HG03378 (cell line): ENCODE measurements at regions not wholly inside any gene's neighbourhood (a gene's known extent, or its start where the extent isn't known, plus 50 kb on each side); places are given as distances from the start of the nearest gene placed in this dataset.

ENCODE experiments used
- ATAC-seq: cut with Tn5 transposase; IDR thresholded peaks from one replicate; pipeline ENCODE4 v1.9.1; 2021; ENCODE audit warnings: mild to moderate bottlenecking, moderate library complexity; ENCODE audit not compliant: unreplicated experiment

DNA sequence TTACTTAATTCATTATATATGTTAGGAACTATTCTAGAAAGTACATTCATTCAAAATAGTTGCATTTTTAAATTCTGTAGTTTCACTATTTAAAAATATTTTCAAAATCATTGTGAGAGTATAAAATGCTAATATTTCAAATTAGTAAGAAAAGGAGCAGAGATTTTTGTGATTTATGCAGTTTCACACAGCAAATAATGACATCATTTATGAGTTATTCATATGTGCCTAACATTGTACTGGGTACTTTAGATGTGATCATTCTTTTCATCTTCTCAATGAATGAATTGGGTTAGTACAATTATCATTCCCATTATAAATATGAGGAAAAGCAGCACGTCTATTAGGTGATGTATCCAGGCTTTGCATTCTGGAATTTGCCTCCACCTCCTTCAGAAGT lies 1451.0 kb upstream of the IGFBP7 start:
- ATAC-seq: no peak

DNA sequence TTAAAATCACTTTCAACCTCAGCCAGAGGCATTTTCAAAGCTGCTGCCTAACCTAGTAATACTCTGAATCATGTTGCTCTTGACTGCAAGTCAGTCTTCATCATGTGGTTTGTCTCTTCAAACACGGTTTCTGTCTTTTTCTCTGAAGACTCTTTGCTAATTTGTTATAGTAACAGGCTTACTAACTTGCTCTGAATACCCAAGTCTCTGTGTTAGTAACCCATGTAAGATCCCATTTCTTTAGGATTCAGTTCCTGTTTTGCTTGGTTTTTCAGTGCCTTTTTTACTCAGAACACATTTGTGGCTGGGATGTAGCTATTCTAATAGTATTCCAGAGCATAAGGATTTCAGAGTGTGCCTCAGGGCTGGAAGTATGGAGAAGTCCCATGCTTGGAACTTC lies 1450.6 kb upstream of the IGFBP7 start:
- no peak for ATAC-seq

DNA sequence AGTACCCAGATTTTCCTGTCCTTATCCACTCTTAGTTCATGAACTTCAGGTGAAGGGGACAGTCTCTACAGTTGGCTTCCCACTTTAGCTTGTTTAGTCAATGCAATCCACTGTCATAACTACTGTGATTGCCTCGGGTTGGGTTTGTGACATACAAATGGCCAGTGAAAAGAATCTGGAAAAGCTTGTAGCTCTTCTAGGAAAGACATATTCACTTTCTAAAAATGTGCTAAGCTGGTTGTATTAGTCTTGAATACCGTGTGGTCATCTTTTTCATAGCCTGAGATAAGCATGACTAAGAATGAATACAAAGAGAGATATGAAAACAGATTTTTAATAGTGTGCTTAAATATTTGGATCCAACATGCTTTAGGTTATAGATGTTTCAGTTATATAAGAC lies 1443.5 kb upstream of the IGFBP7 start:
- no peak for ATAC-seq

DNA sequence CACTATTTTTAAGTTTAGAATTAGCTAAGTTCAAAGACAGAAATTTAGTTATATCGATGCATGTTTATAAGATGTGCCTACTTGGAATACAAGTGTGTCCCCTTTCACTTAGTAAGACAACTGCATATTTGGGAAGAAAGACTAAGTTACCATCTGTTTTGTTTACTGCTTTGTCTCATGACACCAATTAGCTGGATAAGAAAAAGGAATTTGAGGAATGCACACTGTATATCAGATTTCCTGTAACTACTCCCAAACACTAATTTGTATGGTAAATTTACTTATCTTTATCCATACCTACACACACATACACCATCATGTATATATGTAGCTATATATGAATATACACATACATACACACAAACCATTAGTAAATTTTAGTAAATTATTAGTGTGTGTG lies 1442.8 kb upstream of the IGFBP7 start:
- ATAC-seq: no peak

DNA sequence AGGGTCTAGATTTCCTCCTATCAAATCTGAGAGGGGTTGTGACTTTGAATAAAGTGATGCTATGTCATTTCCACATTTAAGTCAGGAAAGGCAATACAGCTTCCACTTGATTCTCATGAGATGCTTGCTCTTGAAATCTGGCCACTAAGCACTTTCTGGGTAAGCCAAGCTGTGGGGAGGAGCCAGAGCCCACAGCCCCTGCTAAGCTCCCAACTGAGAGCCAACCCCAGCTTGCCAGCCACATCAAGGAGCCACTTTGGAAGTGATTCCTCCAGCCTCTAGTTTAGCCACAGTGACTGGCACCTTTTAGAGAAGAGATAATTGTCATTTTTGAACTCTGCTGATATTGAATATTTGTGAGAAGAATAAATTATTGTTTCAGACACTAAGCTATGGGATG lies 1441.5 kb upstream of the IGFBP7 start:
- no peak for ATAC-seq

DNA sequence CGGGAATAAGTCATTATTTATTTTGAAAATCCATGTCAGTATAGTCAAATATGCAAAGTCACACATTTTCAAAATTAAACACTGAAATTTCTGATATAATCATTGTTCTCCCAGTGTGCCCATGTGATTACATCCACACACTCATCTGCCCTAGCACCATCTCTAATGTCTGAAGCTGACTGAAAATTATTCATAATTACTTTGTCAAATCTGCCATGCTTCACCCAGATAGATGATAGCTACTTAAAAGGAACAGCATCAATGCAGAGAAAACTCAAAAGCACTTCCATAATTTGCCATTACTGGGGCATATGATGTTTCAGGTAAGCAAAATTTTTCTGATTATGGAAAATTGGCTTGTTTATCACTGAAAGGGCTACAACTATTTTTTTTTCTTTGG lies 1433.3 kb upstream of the IGFBP7 start:
- ATAC-seq: no peak

DNA sequence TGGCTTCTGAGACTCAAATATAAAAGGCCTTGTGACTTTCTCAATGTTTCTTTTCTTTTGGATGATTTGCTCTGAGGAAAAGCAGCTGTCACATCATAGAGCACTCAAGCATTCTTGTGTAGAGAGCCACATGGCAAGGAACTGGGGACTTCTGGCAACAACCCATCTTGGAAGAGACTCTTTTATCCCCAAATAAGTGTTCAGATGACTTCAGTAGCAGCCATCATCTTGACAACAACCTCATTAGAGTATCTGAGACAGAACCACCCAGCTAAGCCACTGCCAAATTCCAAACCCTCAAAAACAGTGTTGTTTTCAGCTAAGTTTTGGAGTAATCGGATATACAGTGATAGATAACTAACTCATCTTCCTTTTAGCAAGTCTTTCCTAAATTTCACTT lies 1431.7 kb upstream of the IGFBP7 start:
- no peak for ATAC-seq

DNA sequence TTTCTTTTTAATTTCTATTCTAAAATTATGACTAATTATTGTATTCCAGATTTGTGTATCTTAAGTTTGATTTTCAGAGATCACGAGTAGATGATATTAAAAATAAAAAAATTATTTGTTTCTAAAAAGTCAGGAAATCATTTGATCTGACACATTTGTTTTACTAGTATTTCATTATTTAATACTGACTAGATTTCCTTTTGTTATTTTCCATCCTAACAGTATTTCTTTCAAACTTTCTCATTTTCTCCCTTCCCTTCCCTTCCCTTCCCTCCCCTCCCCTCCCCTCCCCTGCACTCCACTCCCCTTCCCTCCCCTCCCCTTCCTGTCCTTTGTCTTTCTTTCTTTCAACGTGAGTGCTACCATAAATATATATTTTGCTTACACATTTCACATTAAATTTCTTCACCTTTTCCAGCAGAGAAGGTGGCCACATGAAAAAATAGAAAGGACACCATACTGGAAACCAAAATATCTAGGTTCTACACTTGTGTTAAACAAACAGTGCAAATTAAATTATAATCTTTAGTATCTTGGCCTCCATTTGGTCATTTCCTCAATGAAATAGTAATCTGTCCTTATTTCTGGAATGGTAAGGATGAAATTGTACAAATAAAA lies 1412.7 kb upstream of the IGFBP7 start:
- no peak for ATAC-seq

DNA sequence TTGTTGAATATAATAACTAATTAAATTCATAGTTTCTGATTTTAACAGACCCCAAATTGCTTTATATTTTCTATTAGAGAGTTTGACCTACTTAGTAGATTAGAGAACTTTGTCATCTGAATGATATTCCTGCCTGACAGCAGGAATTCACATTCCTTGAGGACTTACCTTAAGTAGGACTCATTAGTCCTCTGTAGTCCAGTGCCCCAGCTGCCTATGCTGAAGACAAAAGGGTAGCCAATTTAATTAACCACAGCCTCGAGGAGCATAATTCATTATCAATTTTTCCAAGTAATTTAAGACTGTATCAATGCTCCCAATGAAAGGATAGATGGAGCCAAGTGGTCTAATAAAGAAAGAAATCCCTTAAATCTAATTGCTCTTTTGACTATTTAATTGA lies 1405.0 kb upstream of the IGFBP7 start:
- no peak for ATAC-seq

DNA sequence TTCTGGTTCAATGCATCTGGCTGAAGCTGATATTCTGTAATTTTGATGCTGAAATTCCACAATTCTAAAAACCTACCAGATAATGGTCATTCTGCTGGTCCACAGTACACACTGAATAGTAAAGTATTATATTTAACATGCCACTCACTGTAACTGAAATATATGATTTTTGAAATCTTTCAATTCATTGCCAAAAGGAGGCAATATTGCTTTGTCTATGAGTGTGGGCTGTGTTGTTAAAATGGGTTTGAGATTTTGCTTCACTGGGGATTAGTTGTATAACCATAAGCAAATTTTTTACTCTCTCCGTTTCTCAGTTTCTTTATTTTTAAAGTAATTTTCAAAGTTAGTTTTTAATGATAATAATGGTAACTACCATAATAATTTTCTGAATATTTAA lies 1404.1 kb upstream of the IGFBP7 start:
- ATAC-seq: no peak

DNA sequence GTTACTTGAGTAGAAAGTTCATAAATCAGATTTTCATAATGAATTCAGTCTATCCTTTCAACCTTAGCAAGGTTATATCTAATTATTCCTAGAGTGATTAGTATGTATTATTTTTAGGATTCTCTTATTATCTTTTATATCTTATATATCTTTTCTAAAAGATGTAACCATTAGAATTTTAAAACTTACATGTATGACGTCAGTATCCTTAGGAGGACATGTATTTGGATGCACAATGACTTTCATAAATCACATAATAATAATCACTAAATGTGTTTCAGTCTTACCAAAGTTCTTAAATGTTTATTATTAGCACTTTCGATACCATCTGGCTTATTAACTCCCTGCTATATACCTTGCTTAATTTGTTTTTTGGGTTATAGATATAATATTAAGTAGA lies 1400.5 kb upstream of the IGFBP7 start:
- no peak for ATAC-seq

DNA sequence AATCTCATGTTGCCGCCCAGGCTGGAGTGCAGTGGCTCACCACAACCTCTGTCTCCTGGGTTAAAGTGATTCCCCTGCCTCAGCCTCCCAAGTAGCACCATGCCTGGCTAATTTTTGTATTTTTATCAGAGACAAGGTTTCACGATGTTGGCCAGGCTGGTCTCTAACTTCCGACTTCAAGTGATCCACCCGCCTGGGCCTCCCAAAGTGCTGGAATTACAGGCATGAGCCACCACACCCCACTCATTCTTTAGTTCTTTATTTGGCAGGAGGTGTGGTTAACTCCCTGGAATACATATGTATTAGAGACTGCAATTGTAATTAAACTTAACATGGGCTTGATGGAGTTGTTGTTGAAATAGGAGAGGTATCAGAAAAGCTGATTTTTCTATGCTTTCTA lies 1396.9 kb upstream of the IGFBP7 start:
- no peak for ATAC-seq

DNA sequence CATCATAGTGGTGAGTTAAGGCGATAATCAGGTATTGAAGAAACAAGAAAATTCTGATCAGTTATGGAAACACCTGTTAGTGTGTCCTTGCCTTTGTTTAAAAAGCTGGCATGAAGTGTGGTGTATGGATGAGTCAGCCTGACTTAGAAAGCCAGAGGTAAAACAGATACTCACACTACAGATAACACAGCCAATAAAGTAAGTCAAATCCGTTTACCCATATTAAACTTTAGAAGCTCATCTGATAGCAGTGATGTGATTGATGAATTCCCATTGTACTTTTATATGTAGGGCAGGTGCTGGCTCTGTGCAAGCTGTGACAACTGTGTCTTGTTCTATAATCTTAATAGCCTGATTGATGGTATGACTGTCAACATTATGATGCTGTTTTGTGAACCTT lies 1392.7 kb upstream of the IGFBP7 start:
- no peak for ATAC-seq

DNA sequence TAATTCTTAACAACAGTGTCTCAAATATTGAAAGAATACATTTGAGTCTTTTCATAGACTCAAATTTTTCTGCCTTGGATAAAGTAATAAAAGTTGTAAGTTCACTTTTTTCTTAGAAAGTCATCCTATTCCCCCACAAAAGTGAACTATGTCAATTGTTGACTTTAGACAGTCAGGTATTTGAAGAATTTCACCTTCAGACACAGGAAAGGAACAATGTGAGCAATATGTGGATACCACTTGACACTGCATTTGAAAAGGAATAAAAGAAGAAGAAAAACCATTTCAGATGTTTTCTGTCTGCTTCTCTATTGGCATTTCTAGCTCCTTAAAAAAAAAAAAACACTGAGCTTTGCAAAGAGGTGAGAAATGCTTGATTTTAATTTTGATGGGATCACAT lies 1389.0 kb upstream of the IGFBP7 start:
- ATAC-seq: no peak

DNA sequence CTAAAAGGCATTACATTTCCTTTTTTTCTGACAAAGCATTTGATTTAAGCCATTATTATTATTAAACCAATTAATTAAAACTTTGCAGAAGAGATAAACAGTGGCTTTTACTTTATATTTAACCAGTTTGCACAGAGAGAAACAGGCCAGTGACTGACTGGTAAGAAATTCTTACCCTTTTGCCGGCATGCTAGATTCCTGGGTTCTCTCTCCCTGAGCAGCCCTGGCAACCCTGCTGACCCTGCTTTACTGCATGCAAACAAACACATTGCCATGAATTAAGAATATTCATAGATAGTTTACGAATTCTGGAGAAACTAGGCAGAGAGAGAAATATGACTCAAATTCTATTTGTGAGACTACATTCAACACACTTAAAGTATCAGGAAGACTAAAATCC lies 1381.4 kb upstream of the IGFBP7 start:
- no peak for ATAC-seq

DNA sequence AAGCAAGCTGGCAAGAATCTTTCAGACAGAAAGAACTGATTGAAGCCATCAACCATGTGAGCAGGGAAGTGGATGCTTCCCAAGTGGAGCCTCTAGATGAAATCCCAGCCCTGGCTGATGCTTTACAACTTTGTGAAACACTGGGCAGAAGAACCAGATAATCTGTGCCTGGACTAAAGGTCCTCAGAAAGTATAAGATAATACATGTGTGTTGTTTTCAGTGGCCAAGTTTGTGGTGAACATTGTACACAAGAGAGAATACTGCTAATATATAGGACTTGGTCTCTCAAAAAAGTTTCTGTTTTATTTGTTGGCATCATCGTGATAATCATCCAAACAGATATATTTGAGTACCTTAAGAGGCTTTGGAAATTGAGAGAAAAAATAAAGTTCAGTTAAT lies 1367.8 kb upstream of the IGFBP7 start:
- no peak for ATAC-seq

DNA sequence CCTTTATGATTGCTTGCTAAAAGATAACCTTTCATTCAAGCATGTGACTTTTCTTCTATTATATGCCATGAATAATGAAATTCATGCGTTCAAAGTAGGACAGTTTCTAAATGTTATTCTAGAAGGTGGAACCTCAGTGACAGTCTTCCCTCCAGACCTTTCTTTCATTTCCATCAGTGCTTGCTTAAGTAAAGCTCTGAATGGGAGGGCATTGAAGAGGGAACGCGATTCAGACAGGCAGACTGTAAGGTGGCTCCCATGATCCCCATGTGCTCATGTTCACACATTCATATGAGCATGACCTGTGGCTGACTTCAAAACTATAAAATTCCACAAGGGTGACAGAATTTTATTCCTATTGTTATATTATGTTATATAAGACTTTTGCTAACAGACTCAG lies 1367.3 kb upstream of the IGFBP7 start:
- ATAC-seq: no peak

DNA sequence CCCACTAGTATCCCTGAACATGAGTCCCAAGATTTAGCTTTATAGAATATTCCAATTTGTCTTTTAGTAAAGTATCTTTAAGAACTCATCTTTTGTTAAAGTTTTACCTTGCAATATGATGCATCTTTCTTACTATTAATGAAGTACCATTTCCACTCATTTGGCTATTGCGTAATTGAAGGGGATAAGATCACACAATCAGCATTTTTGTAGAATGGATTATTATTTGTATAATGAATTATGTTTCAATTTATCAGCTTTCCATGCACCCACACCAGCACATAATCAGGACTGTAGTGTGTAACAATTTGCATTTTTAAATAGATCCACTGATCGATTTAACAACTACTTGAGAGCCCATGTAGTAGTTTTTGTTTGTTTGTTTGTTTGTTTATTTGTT lies 1364.9 kb upstream of the IGFBP7 start:
- ATAC-seq: no peak

DNA sequence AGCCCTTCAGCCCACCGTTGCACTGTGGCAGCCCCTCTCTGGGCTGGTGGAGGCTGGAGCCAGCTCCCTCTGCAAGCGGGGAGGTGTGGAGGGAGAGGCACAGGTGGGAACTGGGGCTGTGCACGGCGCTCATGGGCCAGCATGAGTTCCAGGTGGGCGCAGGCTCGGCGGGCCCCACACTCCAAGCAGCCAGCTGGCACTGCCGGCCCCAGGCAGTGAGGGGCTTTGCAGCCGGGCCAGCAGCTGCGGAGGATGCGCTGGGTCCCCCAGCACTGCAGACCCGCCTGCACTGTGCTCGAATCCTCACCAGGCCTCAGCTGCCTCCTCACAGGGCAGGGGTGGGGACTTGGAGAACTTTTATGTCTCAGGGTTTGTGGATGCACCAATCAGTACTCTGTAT lies 1354.8 kb upstream of the IGFBP7 start:
- ATAC-seq: no peak

DNA sequence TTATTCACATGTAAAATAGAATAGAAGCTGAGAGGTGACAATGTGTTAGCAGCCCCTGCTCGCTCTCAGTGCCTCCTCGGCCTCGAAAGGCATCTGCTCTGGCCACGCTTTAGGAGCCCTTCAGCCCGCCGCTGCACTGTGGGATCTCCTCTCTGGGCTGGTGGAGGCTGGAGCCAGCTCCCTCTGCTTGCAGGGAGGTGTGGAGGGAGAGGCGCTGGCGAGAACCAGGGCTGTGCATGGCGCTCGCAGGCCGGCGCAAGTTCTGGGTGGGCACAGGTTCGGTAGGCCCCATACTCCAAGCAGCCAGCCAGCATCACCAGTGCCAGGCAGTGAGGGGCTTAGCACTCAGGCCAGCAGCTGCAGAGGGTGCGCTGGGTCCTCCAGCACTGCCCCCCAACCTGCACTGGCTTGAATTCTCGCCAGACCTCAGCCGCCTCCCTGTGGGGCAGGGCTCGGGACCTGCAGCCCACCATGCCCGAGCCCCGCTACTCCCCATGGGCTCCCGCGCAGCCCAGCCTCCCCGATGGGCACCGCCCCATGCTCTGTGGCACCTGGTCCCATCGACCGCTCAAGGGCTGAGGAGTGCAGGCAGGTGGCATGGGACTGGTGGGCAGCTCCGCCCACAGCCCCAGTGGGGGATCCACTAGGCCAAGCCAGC lies 1346.7 kb upstream of the IGFBP7 start:
- no peak for ATAC-seq

DNA sequence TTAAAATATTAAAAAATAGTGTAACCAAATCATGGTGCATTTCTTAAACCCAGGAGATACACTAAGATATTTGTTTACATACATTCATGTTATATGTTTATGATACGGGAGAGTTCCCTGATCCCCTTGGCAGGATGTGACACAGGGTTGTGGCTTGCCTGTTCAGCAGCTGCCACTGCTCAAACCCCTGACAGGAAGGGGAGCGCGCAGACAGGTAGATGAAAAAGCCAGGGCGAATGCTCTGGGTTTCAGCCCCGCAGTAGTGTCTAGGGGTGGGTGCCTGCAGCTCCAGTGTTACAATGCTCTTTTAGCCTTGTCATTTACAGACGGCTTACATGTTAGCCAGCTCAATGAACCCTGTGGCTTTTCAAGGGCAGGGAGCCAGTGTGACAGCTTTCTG lies 1343.8 kb upstream of the IGFBP7 start:
- ATAC-seq: peak; percentile 53

DNA sequence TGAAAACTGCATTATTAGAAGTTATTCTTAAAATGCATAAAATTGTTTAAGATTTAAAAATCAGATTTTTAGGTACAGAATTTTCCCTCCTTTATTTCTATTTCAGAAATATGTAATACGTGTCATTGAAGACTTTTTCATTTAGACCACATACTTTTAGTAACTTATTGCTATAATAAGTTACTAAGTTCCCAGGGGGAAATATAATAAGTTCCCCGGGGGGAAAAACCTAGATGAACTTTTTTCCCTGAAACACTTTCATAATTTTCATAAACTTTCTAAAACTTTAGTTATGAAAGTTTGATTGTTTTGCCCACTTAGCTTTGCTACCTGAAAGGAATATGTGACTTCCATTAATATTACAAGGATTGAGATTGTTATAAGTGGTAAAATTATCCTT lies 1341.5 kb upstream of the IGFBP7 start:
- no peak for ATAC-seq

DNA sequence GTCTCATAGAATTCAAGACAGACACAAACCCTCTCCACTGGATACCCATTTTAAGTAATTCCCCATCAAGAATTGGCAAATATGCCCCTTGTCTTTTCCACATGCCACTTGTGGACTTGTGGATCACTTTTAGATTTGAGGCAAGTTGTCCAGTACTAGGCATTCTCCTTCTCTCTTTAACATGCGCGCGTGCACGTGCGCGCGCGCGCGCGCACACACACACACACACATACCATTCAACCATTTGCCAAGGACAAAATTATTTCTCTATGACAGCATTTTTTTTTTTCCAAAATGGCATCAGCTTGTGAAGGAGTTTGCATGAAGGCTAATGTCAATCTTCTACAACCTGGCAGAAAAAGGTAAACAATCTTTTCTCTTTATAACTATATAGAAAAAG lies 1325.7 kb upstream of the IGFBP7 start:
- ATAC-seq: no peak
